ENCODE measurements at regions not wholly inside any gene's neighbourhood (a gene's known extent, or its start where the extent isn't known, plus 50 kb on each side); places are given as distances from the start of the nearest gene placed in this dataset.

DNA sequence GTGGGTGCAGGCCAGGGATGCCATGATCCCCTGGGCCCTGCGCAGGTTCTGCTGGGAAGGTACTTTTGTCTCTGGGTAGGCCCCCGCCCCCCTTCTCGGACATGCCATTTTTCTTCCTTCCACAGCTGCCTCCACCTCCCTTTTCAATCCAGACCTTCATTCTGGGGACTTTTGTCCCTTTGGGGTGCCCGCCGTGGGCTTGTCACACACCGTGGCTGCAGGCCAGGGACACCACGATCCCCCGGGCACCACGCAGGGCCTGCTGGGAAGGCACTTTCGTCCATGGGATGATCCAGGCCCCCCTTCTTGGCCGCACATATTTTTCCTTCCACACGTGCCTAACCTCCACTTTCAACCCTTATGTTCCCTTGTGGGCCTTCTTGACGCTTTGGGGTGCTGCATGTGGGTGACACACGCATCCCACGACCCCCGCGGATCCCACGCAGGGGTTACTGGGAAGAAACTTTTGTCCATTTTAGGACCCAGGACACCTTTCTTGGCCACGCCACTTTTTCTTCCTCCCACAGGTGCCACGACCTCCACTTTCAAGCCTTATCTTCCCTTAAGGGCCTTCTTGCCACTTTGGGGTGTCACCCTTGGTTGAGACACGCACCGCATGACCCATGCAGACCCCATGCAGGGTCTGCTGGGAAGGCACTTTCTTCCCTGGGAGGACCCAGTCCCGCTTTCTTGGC is 272.5 kb downstream of the ALG10 start:
- in situ Hi-C loops (cut with MboI; ENCODE audit: low sequenced_read_pairs, unreplicated experiment) = no loop called here
- DNase-seq (ENCODE audit: low spot score) = no peak
- TF ChIP-seq, protein P1, sequence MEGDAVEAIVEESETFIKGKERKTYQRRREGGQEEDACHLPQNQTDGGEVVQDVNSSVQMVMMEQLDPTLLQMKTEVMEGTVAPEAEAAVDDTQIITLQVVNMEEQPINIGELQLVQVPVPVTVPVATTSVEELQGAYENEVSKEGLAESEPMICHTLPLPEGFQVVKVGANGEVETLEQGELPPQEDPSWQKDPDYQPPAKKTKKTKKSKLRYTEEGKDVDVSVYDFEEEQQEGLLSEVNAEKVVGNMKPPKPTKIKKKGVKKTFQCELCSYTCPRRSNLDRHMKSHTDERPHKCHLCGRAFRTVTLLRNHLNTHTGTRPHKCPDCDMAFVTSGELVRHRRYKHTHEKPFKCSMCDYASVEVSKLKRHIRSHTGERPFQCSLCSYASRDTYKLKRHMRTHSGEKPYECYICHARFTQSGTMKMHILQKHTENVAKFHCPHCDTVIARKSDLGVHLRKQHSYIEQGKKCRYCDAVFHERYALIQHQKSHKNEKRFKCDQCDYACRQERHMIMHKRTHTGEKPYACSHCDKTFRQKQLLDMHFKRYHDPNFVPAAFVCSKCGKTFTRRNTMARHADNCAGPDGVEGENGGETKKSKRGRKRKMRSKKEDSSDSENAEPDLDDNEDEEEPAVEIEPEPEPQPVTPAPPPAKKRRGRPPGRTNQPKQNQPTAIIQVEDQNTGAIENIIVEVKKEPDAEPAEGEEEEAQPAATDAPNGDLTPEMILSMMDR (IDR thresholded peaks at IDR 0.05; ENCODE audit: borderline replicate concordance, control extremely low read depth, extremely low read depth, insufficient read depth, missing control alignments) = no peak

DNA sequence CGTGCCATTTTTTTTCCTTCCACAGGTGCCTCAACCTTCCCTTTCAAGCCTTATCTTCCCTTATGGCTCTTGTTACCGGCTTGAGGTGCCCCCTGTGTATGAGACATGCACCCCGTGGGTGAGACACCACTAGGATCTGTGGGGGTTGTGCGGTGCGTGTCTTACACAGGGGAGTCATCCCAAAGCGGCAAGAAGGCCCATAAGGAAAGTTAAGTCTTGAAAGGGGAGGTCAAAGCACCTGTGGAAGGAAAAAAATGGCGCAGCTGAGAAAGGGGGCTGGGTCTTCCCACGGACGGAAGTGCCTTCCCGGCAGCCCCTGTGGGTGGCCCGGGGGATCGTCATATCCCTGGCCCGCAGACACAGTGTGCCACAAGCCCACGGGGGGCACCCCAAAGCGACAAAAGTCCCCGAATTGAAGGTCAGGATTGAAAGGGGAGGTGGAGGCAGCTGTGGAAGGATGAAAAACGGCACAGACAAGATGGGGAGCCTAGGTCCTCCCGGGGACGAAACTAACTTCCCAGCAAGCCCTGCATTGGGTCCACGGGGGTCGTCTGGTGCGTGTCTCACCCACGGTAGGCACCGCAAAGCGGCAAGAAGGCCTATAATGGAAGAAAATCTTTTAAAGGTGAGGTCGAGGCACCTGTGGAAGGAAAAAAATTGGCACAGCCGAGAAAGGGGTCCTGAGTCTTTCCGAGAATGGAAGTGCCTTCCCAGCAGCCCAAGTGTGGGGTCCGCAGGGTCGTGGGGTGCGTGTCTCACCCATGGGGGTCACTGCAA is 273.3 kb downstream of the ALG10 start:
- TF ChIP-seq, protein P1 (IDR thresholded peaks at IDR 0.05; ENCODE audit: borderline replicate concordance, control extremely low read depth, extremely low read depth, insufficient read depth, missing control alignments) = no peak
- in situ Hi-C loops (cut with MboI; ENCODE audit: low sequenced_read_pairs, unreplicated experiment) = no loop called here

DNA sequence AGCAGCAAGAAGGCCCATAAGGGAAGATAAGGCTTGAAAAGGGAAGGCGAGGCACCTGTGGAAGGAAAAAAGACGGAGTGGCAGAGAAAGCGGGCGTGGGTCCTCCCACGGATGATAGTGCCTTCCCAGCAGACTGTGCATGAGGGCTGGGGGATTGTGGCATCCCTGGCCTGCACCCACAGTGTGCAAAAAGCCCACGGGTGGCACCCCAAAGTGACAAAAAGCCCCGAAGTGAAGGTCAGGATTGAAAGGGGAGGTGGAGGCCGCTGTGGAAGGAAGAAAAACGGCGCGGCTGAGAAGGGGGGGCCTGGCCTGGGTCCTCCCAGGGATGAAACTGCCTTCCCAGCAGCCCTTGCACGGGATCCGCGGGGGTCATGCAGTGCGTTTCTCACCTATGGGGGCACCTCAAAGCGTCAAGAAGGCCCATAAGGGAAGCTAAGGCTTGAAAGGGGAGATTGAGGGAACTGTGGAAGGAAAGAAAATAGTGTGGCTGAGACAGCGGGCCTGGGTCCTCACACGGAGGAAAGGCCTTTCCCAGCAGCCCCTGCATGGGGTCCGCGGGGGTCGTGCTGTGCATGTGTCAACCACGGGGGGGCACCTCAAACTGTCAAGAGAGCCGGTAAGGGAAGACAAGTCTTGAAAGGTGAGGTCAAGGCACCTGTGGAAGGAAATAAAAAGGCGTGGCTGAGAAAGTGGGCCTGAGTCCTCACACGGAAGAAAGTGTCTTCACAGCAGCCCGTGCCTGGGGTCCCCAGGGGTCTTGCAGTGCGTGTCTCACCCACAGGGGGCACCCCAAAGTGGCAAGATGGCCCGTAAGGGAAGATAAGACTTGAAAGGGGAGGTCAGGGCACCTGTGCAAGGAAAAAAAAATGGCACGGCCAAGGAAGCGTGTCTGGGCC is 274.1 kb downstream of the ALG10 start:
- TF ChIP-seq, protein P1 (IDR thresholded peaks at IDR 0.05; ENCODE audit: borderline replicate concordance, control extremely low read depth, extremely low read depth, insufficient read depth, missing control alignments) = no peak
- no peak for DNase-seq (ENCODE audit: low spot score)
- in situ Hi-C loops (cut with MboI; ENCODE audit: low sequenced_read_pairs, unreplicated experiment) = no loop called here

More for the DNA sequence above, 273.3 kb downstream of the ALG10 start:
- DNase-seq (ENCODE audit: low spot score) = no peak

DNA sequence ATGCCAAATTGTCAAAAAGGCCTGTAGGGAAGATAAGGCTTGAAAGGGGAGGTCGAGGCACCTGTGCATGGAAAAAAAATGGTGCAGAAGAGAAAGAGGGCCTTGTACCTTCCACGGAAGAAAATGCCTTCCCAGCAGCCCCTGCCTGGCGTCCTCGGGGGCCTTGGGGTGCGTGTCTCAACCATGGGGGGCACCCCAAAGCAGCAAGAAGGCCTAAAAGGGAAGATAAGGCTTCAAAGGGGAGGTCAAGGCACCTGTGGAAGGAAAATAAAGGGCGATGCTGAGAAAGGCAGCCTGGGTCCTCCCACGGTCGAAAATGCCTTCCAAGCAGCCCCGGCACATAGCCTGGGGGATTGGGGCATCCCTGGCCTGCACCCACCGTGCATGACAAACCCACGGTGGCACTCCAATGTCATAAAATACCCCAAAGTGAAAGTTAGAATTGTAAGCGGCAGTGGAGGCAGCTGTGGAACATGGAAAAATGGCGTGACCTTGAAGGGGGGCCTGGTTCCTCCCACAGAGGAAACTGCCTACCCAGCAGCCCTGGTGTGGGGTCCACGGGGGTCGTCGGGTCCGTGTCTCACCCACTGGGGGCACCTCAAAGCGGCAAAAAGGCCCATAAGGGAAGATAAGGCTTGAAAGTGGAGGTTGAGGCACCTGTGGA is 275.0 kb downstream of the ALG10 start:
- TF ChIP-seq, protein P1 (IDR thresholded peaks at IDR 0.05; ENCODE audit: borderline replicate concordance, control extremely low read depth, extremely low read depth, insufficient read depth, missing control alignments) = no peak
- DNase-seq (ENCODE audit: low spot score) = no peak
- in situ Hi-C loops (cut with MboI; ENCODE audit: low sequenced_read_pairs, unreplicated experiment) = no loop called here

DNA sequence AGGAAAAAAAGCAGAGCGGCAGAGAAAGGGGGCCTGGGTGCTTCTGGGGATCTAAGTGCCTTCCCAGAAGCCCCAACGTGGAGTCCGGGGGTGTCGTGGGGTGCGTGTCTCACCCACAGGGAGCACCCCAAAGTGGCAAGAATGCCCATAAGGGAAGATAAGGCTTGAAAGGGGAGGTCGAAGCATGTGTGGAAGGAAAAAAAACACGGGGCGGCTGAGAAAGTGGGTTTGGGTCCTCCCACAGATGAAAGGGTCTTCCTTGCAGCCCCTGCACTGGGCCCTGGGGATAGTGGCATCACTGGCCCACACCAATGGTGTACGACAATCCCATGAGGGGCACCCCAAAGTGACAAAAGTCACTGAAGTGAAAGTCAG is 275.5 kb downstream of the ALG10 start:
- DNase-seq (ENCODE audit: low spot score) = no peak
- in situ Hi-C loops (cut with MboI; ENCODE audit: low sequenced_read_pairs, unreplicated experiment) = no loop called here
- TF ChIP-seq, protein P1 (IDR thresholded peaks at IDR 0.05; ENCODE audit: borderline replicate concordance, control extremely low read depth, extremely low read depth, insufficient read depth, missing control alignments) = no peak
